Tibial nerve (tissue), 4 donors: ENCODE measurements at regions not wholly inside any gene's neighbourhood (a gene's known extent, or its start where the extent isn't known, plus 50 kb on each side); places are given as distances from the start of the nearest gene placed in this dataset.

Source experiments
- DNase-seq, 2 donors: peaks; one replicate each; pipeline ENCODE4 v3.0.0-alpha.2; 2019; ENCODE audit warnings: low spot score in 2 of 2
- H3K27ac ChIP-seq, 4 donors: fragments of 200-600 bp; sonication (generic) in 3 of 4; one replicate each; pipeline ENCODE4 v1.5.1; 2017 to 2019; ENCODE audit warnings: mild to moderate bottlenecking in 1 of 4
- H3K27me3 ChIP-seq, 2 donors: fragments of 200-600 bp; sonication (generic) in 1 of 2; one replicate each; pipeline versions ENCODE4 v1.5.1 to v1.6.0; 2017 to 2019
- H3K36me3 ChIP-seq, 3 donors: fragments of 200-600 bp; sonication (generic); one replicate each; pipeline ENCODE4 v1.5.1; 2018 to 2019
- H3K4me1 ChIP-seq, 4 donors: fragments of 200-600 bp; sonication (generic) in 3 of 4; one replicate each; pipeline ENCODE4 v1.5.1; 2017 to 2019
- H3K4me3 ChIP-seq, 4 donors: fragments of 200-600 bp; sonication (generic) in 3 of 4; one replicate each; pipeline ENCODE4 v1.5.1; 2017 to 2019; ENCODE audit warnings: mild to moderate bottlenecking in 1 of 4, moderate library complexity in 1 of 4
- H3K9me3 ChIP-seq, 4 donors: fragments of 200-600 bp; sonication (generic) in 3 of 4; one replicate each; pipeline ENCODE4 v1.5.1; 2017 to 2019
- EP300 ChIP-seq, 2 donors: sonication (generic); formaldehyde crosslinking; IDR thresholded peaks; one replicate each; pipeline ENCODE4 v1.6.1; 2017; ENCODE audit warnings: antibody characterized with exemption in 2 of 2, mild to moderate bottlenecking in 1 of 2
- POLR2A ChIP-seq, 2 donors: fragments of 450-650 bp; IDR thresholded peaks; one replicate each; pipeline ENCODE4 v1.6.1; 2017; ENCODE audit warnings: antibody characterized with exemption in 2 of 2, mild to moderate bottlenecking in 2 of 2, moderate library complexity in 2 of 2
- WGBS, 2 donors: methylation state at CpG; one replicate each; pipeline ENCODE4 v1.1.5; 2018; 5-methylcytosine and 5-hydroxymethylcytosine counted together
- TF ChIP-seq, protein P1 (sequence below), 5 experiments: fragments of 200-600 bp in 3 of 5; fragments of 450-650 bp in 2 of 5; sonication (generic) in 3 of 5; IDR thresholded peaks; one replicate each; pipeline ENCODE4 v1.5.1; 2016 to 2019; ENCODE audit warnings: antibody characterized with exemption in 5 of 5, mild to moderate bottlenecking in 3 of 5, moderate library complexity in 2 of 5

DNA sequence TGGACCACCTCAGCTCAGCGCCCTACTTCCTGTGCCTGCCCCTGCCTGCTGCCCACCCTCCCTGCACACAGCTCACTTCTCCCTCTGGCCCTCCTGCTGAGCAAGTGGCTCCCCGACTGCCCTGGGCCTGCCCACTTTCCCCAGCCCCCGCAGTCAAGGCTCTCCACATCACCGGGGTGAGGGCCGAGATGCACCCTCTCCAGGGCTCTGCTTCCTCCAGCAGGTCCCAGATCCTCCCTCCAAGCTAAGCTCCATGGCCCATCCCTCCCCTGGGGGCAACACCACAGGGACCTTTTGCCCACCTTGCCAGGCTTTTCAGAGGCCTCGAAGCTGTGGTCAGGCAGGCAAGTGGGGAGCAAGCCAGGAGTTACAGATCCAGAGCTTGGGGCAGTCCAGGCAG, 820.2 kb downstream of the KCNJ18 start:
- Histone ChIP-seq H3K27me3 (no peaks in the 10 kb centered on the region), H3K9me3 (peaks cover 0 to 44% (median 0%) of the 10 kb centered on the region in 4 donors), H3K36me3 (no peaks in the 10 kb centered on the region), H3K4me3 (no peak overlapping the region), H3K27ac (no peak overlapping the region), H3K4me1 (no peaks in the 10 kb centered on the region)
- 82 to 92% methylated on average over 5 to 6 of the region's 6 CpGs for WGBS, 2 donors
- TF ChIP-seq EP300 (IDR thresholded peaks at IDR 0.05) (no peak), POLR2A (IDR thresholded peaks at IDR 0.05) (no peak)
- TF ChIP-seq, protein P1, sequence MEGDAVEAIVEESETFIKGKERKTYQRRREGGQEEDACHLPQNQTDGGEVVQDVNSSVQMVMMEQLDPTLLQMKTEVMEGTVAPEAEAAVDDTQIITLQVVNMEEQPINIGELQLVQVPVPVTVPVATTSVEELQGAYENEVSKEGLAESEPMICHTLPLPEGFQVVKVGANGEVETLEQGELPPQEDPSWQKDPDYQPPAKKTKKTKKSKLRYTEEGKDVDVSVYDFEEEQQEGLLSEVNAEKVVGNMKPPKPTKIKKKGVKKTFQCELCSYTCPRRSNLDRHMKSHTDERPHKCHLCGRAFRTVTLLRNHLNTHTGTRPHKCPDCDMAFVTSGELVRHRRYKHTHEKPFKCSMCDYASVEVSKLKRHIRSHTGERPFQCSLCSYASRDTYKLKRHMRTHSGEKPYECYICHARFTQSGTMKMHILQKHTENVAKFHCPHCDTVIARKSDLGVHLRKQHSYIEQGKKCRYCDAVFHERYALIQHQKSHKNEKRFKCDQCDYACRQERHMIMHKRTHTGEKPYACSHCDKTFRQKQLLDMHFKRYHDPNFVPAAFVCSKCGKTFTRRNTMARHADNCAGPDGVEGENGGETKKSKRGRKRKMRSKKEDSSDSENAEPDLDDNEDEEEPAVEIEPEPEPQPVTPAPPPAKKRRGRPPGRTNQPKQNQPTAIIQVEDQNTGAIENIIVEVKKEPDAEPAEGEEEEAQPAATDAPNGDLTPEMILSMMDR (IDR thresholded peaks at IDR 0.05) = no peak
- DNase-seq = no peak

DNA sequence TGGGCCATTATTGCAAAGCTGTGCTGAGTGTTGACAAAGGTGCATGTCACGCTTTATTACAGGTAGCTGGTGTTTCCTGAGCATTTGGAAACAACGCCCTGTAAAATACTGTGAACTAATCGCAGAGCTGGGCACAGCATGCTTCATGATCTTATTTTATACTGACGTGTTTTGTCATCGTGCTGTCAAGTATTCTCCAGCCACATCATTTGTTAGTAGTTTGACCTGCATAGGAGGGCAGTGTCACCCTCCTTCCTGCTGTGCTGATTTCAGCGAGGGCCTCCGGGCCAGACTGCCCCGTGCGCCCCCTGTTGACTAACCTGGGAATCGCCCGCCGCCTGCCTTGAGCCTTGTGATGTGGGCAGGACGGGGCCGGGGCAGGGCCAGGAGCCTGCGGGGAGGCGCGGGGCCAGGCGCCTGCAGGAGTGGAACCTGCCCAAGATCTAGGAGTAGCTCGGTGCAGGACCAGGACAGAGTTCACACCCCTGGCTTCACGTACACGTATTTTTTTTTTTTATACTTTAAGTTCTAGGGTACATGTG, 820.7 kb downstream of the KCNJ18 start:
- Histone ChIP-seq H3K27me3 (no peaks in the 10 kb centered on the region), H3K4me1 (no peaks in the 10 kb centered on the region), H3K4me3 (no peak overlapping the region), H3K27ac (no peak overlapping the region), H3K9me3 (peaks cover 0 to 47% (median 0%) of the 10 kb centered on the region in 4 donors), H3K36me3 (no peaks in the 10 kb centered on the region)
- WGBS, 2 donors = 74 to 78% methylated on average over 18 to 21 of the region's 21 CpGs
- no peak for TF ChIP-seq POLR2A (IDR thresholded peaks at IDR 0.05)
- TF ChIP-seq, protein P1 (IDR thresholded peaks at IDR 0.05) = no peak
- no peak for TF ChIP-seq EP300 (IDR thresholded peaks at IDR 0.05)
- no peak for DNase-seq

DNA sequence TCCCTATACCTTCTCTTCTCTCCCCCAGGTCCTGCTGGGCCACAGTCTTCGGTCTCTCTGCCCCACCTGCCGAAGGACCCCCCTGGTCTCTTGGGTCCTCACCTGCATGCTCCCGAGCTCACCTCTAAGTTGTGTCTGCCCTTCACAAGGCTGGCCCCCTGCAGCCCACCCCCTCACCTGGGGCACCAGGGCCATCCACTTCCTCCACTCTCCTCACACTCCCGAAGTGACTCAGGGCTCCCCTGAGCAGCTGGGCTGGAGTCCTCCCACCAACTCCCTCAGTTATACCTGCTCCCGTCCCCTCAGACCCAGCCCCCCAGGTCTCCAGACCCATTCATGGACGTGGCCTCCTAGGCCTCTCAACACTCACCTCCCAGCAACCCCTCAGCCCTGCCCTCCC, 822.0 kb downstream of the KCNJ18 start:
- no peaks in the 10 kb centered on the region for H3K27me3 ChIP-seq
- peaks cover 0 to 47% (median 0%) of the 10 kb centered on the region in 4 donors for H3K9me3 ChIP-seq
- no peaks in the 10 kb centered on the region for H3K36me3 ChIP-seq
- no peak overlapping the region for H3K4me3 ChIP-seq
- 77 to 82% methylated on average over 6 of the region's 6 CpGs for WGBS, 2 donors
- TF ChIP-seq POLR2A (IDR thresholded peaks at IDR 0.05) (no peak), EP300 (IDR thresholded peaks at IDR 0.05) (no peak)
- TF ChIP-seq, protein P1 (IDR thresholded peaks at IDR 0.05) = no peak
- no peak overlapping the region for H3K27ac ChIP-seq
- no peak for DNase-seq
- H3K4me1 ChIP-seq = no peaks in the 10 kb centered on the region

DNA sequence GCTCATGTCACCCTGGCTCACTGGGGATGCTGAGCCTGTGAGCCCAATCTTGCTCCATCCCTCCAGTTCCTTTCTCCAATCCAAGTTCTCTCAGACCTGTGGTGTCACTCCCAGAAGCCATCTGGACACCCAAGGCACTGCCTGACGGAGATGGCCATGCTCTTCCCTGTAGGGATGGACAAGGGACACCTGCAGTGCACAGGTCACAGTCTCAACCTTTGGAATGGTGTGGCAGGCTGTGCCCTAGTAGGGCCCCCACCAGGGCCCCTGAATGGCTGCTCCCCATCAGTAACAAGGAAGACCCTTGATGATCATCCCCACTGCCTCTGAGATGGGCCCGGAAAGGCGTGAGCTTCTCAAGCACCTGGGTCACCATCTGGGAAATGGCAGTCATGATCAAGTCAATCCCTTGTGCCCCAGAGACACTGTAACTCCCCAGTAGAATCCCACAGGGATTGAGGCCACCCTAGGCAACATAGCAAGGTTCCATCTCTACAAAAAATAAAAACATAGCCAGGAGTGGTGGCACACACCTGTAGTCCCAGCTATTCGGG, 822.5 kb downstream of the KCNJ18 start:
- Histone ChIP-seq H3K9me3 (peaks cover 0 to 47% (median 0%) of the 10 kb centered on the region in 4 donors), H3K36me3 (no peaks in the 10 kb centered on the region), H3K27ac (no peak overlapping the region), H3K27me3 (no peaks in the 10 kb centered on the region), H3K4me3 (no peak overlapping the region), H3K4me1 (no peaks in the 10 kb centered on the region)
- no peak for DNase-seq
- 81 to 85% methylated on average over 4 of the region's 4 CpGs for WGBS, 2 donors
- TF ChIP-seq, protein P1 (IDR thresholded peaks at IDR 0.05) = no peak
- TF ChIP-seq EP300 (IDR thresholded peaks at IDR 0.05) (no peak), POLR2A (IDR thresholded peaks at IDR 0.05) (no peak)

DNA sequence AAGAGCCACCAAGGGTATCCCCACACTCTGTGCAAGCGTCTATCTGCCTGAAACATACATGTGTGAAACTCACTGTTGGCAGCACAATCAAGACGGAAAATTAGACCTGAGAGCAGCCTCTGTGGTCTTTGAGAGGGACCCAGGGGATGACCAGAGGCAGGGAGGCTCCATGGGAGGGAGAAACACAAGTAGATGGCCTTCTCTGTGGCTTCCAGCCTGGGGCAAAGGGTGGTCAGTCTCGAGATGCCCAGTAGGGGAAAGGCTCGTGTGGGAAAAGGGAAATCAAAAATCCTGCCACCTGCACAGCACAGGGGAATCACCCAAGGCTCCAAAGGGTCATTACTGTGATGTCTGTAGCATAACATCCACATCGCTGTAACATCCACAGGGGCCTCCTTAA, 823.3 kb downstream of the KCNJ18 start:
- Histone ChIP-seq H3K27ac (no peak overlapping the region), H3K4me3 (no peak overlapping the region), H3K4me1 (no peaks in the 10 kb centered on the region), H3K27me3 (no peaks in the 10 kb centered on the region), H3K36me3 (no peaks in the 10 kb centered on the region), H3K9me3 (peaks cover 0 to 47% (median 0%) of the 10 kb centered on the region in 4 donors)
- no peak for DNase-seq
- TF ChIP-seq EP300 (IDR thresholded peaks at IDR 0.05) (no peak), POLR2A (IDR thresholded peaks at IDR 0.05) (no peak)
- TF ChIP-seq, protein P1 (IDR thresholded peaks at IDR 0.05) = no peak
- WGBS, 2 donors = 39 to 65% methylated on average over 5 of the region's 5 CpGs
